Muscle of leg (tissue), 3 donors: ENCODE measurements at regions not wholly inside any gene's neighbourhood (a gene's known extent, or its start where the extent isn't known, plus 50 kb on each side); places are given as distances from the start of the nearest gene placed in this dataset.
A peak's percentile ranks its signal among the peaks of the same experiment; 100 is the strongest.
"Not testable (repeated sequence)": the region's sequence is repeated elsewhere in the genome, so short reads cannot be mapped to it uniquely, and the experiment has no call there.

Experiments
- DNase-seq: peaks from one replicate; pipeline ENCODE4 v3.0.0; 2013
- H3K27ac ChIP-seq: one replicate; pipeline ENCODE4 v1.5.1; 2013; ENCODE audit warnings: mild to moderate bottlenecking, low read length, control low read depth
- H3K27me3 ChIP-seq: one replicate; pipeline ENCODE4 v1.6.1; 2013; ENCODE audit warnings: low read length; ENCODE audit not compliant: control insufficient read depth, insufficient read depth
- H3K36me3 ChIP-seq: one replicate; pipeline ENCODE4 v1.6.1; 2013; ENCODE audit warnings: low read length; ENCODE audit not compliant: control insufficient read depth, insufficient read depth
- H3K4me1 ChIP-seq: one replicate; pipeline ENCODE4 v1.6.1; 2013; ENCODE audit warnings: low read length; ENCODE audit not compliant: control insufficient read depth, insufficient read depth
- H3K4me3 ChIP-seq: one replicate; pipeline ENCODE4 v1.5.1; 2013; ENCODE audit warnings: low read length, control low read depth
- H3K9me3 ChIP-seq: replicated peaks from 2 replicates; pipeline ENCODE4 v1.6.1; 2013; ENCODE audit warnings: low read depth, low read length; ENCODE audit not compliant: control insufficient read depth
- WGBS: methylation state at CpG from one replicate; pipeline ENCODE4 v1.1.5; 2013; ENCODE audit warnings: missing lambda C conversion rate; ENCODE audit not compliant: insufficient coverage; 5-methylcytosine and 5-hydroxymethylcytosine counted together

GRCh38 chr9:2277644-2278043 is 262.5 kb downstream of the SMARCA2 start:
- not testable (repeated sequence) for H3K27me3 ChIP-seq, H3K4me3 ChIP-seq, H3K36me3 ChIP-seq, DNase-seq, H3K27ac ChIP-seq, H3K4me1 ChIP-seq, H3K9me3 ChIP-seq
- WGBS: 94% methylated on average over 11 of the region's 12 CpGs

- not testable (repeated sequence) for H3K27me3 ChIP-seq, DNase-seq, H3K9me3 ChIP-seq, H3K4me1 ChIP-seq, H3K4me3 ChIP-seq, H3K36me3 ChIP-seq, H3K27ac ChIP-seq
- 89% methylated on average over 8 of the region's 8 CpGs for WGBS
Observed at GRCh38 chr9:2279138-2279537, 264.0 kb downstream of the SMARCA2 start.

- Histone ChIP-seq H3K27me3 (no peaks in the 10 kb centered on the region), H3K4me1 (no peaks in the 10 kb centered on the region), H3K4me3 (no peak overlapping the region), H3K27ac (no peak overlapping the region), H3K36me3 (no peaks in the 10 kb centered on the region), H3K9me3 (no peaks in the 10 kb centered on the region)
- WGBS: 67% methylated on average over 9 of the region's 13 CpGs
- DNase-seq: no peak
Observed at GRCh38 chr9:2281031-2281802, 266.1 kb downstream of the SMARCA2 start.

- Histone ChIP-seq H3K4me3 (no peak overlapping the region), H3K36me3 (no peaks in the 10 kb centered on the region), H3K27me3 (no peaks in the 10 kb centered on the region), H3K4me1 (no peaks in the 10 kb centered on the region), H3K9me3 (no peaks in the 10 kb centered on the region), H3K27ac (no peak overlapping the region)
- WGBS: no CpG with 5 or more reads among the region's 2 CpGs
- DNase-seq: no peak
Observed at GRCh38 chr9:2281803-2282185, 266.6 kb downstream of the SMARCA2 start.

- Histone ChIP-seq H3K4me3 (no peak overlapping the region), H3K27ac (no peak overlapping the region), H3K4me1 (peaks cover 2% of the 10 kb centered on the region), H3K36me3 (no peaks in the 10 kb centered on the region), H3K27me3 (no peaks in the 10 kb centered on the region), H3K9me3 (no peaks in the 10 kb centered on the region)
- DNase-seq: no peak
- 78% methylated on average over 1 of the region's 1 CpG for WGBS
Observed at GRCh38 chr9:2284770-2285169, 269.6 kb downstream of the SMARCA2 start.

- Histone ChIP-seq H3K4me1 (peaks cover 5% of the 10 kb centered on the region), H3K27me3 (no peaks in the 10 kb centered on the region), H3K4me3 (no peak overlapping the region), H3K36me3 (no peaks in the 10 kb centered on the region), H3K27ac (no peak overlapping the region), H3K9me3 (no peaks in the 10 kb centered on the region)
- DNase-seq: no peak
- WGBS: 100% methylated on average over 2 of the region's 10 CpGs
Observed at GRCh38 chr9:2285416-2286332, 270.5 kb downstream of the SMARCA2 start.

GRCh38 chr9:2286333-2286705 is 271.2 kb downstream of the SMARCA2 start:
- no peaks in the 10 kb centered on the region for H3K27me3 ChIP-seq
- H3K27ac ChIP-seq: no peak overlapping the region
- H3K4me3 ChIP-seq: no peak overlapping the region
- no CpG with 5 or more reads among the region's 1 CpG for WGBS
- no peak for DNase-seq
- H3K36me3 ChIP-seq: no peaks in the 10 kb centered on the region
- no peaks in the 10 kb centered on the region for H3K9me3 ChIP-seq
- peaks cover 5% of the 10 kb centered on the region for H3K4me1 ChIP-seq

GRCh38 chr9:2286825-2287455 is 271.8 kb downstream of the SMARCA2 start:
- Histone ChIP-seq H3K27ac (no peak overlapping the region), H3K27me3 (no peaks in the 10 kb centered on the region), H3K4me1 (peaks cover 5% of the 10 kb centered on the region), H3K36me3 (no peaks in the 10 kb centered on the region), H3K9me3 (no peaks in the 10 kb centered on the region), H3K4me3 (no peak overlapping the region)
- WGBS: 90% methylated on average over 5 of the region's 5 CpGs
- DNase-seq: no peak

- DNase-seq: no peak
- Histone ChIP-seq H3K36me3 (no peaks in the 10 kb centered on the region), H3K9me3 (no peaks in the 10 kb centered on the region), H3K27me3 (no peaks in the 10 kb centered on the region), H3K4me3 (no peak overlapping the region), H3K4me1 (peaks cover 11% of the 10 kb centered on the region), H3K27ac (no peak overlapping the region)
- 93% methylated on average over 3 of the region's 7 CpGs for WGBS
Observed at GRCh38 chr9:2288309-2288708, 273.2 kb downstream of the SMARCA2 start.

GRCh38 chr9:2289263-2289662 is 274.1 kb downstream of the SMARCA2 start:
- Histone ChIP-seq H3K36me3 (no peaks in the 10 kb centered on the region), H3K9me3 (no peaks in the 10 kb centered on the region), H3K4me3 (no peak overlapping the region), H3K27me3 (no peaks in the 10 kb centered on the region), H3K27ac (no peak overlapping the region), H3K4me1 (peaks cover 11% of the 10 kb centered on the region)
- DNase-seq: peak; percentile 32
- WGBS: 58% methylated on average over 3 of the region's 4 CpGs
